HG03460 (cell line): ENCODE measurements at regions not wholly inside any gene's neighbourhood (a gene's known extent, or its start where the extent isn't known, plus 50 kb on each side); places are given as distances from the start of the nearest gene placed in this dataset.

Source experiments
- ATAC-seq: cut with Tn5 transposase; IDR thresholded peaks from one replicate; pipeline ENCODE4 v1.9.1; 2021; ENCODE audit not compliant: unreplicated experiment

DNA sequence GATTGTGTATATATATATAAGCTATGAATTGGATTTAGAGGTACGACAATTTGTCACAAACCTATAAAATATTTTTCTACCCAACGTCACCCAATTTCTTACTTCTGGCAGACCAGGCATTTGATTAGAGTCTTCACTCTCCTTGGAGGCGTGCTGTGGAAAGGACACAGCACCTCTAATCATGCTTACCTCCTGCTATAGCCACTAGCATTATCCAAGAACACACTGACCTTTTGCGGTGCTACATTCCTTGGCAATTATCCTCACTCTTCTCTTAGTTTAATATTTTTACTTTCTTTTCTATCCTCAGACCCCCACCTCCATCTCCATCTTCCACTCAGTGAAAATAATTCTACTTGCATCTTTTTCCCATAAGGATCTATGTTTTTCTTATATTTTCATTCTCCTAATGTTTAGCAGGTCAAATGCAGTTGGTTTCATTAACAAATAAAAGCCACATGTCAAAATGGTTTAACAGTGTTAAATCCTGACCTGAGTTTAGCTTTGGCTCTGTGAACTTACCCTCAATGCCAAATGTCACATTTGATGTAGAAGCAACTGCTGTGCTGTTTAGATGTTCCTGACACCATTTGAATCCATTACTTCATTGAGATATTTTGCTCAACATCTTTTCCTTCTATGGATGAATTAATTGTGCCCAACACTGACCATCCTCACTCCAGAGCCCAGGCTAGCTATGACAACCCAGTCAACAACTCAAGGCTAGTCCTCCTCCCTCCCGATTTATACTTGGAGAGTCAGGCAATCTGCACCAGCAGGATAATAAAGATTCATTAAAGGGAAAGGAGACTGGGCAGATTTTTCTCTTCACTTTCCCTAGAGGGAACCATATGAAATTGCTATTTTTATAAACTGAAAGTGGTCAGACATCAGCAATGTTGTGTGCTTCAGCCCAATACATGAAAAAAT lies 240.5 kb downstream of the MREG start:
- ATAC-seq, result no peak

- no peak for ATAC-seq
Measured at GRCh38 chr2:215772003-215772402, 241.3 kb downstream of the MREG start.

- ATAC-seq, result no peak
Measured at GRCh38 chr2:215771241-215771640, 242.1 kb downstream of the MREG start.

DNA sequence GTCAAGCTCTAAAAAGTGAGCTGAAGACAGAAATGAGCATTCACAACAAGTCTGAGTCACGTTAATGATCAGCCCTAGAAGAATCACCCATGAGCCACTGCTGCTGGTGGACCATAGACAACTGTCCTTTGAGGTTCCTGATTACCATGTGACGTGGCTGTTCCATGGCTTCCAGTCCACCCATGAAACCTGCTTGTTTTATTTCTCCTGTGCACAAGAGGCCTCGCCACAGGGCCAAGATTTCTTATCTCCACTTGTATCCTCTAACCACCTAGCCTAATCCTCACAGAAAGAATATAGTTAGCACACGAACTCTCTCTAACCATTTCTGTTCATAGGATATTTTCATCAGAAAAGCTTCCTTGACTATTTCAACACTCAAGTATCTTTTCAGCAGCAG lies 242.7 kb downstream of the MREG start:
- ATAC-seq, result no peak

DNA sequence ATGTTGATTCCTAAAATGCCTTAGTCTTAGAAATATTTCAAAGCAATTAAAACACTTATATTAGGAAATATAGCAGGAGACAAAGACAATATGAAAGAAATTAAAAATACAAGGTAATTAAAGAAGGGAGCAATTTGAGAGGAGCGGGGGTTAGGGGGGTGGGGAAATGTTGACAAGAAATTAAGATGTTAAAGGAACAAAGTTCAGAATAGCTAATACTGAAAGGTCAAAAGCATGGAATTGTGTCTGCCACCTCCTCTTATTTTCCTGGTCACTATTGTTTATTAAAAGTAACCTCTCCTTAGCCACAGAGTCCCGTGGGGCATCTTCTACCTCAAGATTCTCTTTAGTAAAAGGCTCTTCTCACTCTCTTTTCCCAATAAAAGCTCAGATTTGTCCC lies 244.1 kb downstream of the MREG start:
- no peak for ATAC-seq

- no peak for ATAC-seq
Measured at GRCh38 chr2:215767625-215768024, 245.7 kb downstream of the MREG start.

GRCh38 chr2:215765729-215766360 lies 247.5 kb downstream of the MREG start:
- no peak for ATAC-seq

GRCh38 chr2:215764441-215765048 lies 248.8 kb downstream of the MREG start:
- ATAC-seq, result no peak

DNA sequence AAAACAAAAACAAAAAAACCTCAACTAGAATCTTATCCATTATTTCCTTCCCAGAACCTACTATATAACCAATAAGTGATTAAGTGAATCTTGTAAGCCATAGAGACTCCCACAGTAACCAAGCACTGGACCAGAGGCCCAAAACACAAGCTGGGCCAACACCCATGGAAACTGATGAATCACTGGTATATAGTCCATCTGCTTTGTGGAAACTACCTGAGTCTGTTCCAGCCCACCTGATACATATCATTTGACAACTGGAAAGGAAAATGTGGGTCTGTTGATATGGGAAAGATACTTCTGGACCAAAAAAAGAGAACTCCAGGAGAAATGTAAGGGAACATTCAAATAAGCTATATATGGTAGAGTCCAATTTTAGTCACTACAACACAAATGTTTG lies 252.8 kb downstream of the MREG start:
- ATAC-seq, result no peak

DNA sequence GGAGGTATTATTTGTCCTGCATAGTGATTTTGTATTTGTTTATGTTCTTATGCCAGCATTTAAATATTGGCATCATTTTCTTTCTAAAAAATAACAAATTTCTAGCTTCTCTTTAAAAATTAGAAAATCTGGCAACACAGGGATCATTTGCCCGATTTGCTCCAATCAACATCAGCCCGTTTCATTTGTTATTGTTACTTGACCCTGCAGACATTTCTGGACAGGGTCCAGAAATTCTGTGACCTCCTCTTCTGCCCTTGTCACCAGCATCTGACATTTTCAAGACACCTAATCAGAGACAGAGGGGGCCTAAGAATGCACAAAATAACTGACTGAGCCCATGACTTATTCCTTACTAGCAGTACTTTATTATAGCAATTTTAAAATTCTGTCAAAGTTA lies 253.3 kb downstream of the MREG start:
- no peak for ATAC-seq

GRCh38 chr2:215758691-215759090 lies 254.7 kb downstream of the MREG start:
- no peak for ATAC-seq

GRCh38 chr2:215756346-215756730 lies 257.0 kb downstream of the MREG start:
- no peak for ATAC-seq

GRCh38 chr2:215755641-215756345 lies 257.6 kb downstream of the MREG start:
- ATAC-seq, result no peak

DNA sequence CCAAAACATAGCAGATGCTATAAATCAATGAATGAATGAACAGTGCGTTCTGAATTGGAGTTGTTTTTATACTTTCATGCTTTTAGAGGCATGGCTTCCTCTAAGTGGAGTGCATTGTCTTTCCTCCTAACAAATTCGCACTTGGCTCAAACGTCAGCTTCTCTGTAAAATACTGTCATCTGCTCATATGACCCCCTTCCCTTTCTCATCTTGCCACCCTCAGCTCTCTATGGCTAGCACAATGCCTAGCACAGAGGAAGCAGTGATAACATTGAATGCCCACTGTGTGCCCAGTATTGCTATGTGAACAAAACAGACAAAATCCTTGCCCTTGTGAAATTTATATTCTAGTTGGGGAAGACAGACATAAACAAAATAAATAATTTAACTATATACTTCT lies 258.8 kb downstream of the MREG start:
- ATAC-seq, result no peak

- no peak for ATAC-seq
Measured at GRCh38 chr2:215753808-215754207, 259.5 kb downstream of the MREG start.

DNA sequence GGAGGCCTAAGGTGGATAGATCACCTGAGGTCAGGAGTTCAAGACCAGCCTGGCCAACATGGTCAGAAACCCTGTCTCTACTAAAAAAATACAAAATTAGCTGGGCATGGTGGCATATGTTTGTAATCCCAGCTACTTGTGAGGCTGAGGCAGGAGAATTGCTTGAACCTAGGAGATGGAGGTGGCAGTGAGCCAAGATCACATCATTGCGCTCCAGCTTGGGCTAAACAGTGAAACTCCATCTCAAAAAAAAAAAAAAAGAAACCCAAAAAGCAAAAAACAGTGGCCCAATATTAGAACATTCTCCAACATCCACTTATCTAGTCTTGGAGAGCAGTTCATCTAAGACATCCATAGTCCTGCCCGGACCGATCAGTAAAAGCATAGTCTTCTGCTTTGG lies 260.4 kb downstream of the MREG start:
- ATAC-seq, result no peak

GRCh38 chr2:215752436-215752835 lies 260.9 kb downstream of the MREG start:
- ATAC-seq, result no peak

DNA sequence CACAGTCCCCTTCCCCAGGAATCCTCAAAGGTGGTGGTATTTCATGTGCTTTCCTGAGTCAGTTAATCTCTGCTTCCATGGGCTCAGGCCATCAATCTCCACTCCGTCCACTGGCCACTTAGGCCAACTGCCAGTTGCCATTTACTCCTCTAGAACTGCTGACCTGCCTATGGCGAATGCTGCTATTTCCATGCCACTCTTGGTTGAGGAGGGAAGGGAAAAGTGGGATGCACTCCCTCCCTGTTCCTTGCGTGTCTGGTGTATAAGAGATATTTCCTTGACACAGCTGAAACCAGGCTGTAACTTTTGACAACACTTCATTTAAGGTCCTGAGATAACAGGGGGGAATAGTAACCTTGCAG lies 261.5 kb downstream of the MREG start:
- no peak for ATAC-seq

DNA sequence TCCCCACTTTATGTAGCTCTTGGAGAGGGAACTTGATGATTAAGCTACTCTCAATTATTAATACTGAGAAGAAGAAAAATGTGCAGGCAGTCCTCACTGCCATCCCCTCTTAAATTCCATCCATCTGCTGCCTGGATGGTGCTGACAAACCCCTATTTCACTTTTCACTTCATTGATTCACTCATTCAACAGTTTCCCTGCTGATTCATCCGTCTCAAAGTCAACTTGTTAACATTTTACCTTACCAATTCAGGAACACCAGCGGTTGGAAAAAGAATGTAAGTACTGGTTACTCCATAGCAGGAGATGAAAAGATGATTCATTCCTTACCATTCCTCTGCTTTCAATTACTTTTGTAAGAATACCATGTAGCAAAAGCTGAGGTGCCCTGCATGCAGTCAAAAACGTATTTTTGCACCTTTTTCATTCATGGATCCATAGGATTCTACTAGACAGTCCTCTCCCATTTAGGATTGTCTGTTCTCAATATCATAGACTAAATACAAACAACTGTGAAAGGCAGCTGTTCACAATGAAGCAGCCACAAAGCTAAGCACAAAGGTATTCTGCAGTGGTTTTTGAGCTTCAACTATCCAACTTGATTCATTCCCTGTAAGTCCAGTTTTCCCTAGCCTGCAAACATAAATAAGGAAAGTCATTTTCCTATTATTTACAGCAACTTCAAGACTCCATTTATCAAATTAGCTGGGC lies 262.0 kb downstream of the MREG start:
- ATAC-seq, result no peak

- no peak for ATAC-seq
Measured at GRCh38 chr2:215750763-215751162, 262.6 kb downstream of the MREG start.
